ENCODE measurements at regions not wholly inside any gene's neighbourhood (a gene's known extent, or its start where the extent isn't known, plus 50 kb on each side); places are given as distances from the start of the nearest gene placed in this dataset.

GRCh38 chr22:47609653-47610052 lies 847.2 kb downstream of the TBC1D22A start:
- DNase-seq (ENCODE audit: low spot score), result no peak

GRCh38 chr22:47608421-47608820 lies 846.0 kb downstream of the TBC1D22A start:
- no peak for DNase-seq (ENCODE audit: low spot score)

GRCh38 chr22:47607486-47607885 lies 845.0 kb downstream of the TBC1D22A start:
- DNase-seq (ENCODE audit: low spot score), result no peak

GRCh38 chr22:47606426-47606825 lies 844.0 kb downstream of the TBC1D22A start:
- no peak for DNase-seq (ENCODE audit: low spot score)

GRCh38 chr22:47605886-47606285 lies 843.4 kb downstream of the TBC1D22A start:
- DNase-seq (ENCODE audit: low spot score), result no peak

- no peak for DNase-seq (ENCODE audit: low spot score)
Measured at GRCh38 chr22:47605441-47605840, 843.0 kb downstream of the TBC1D22A start.

GRCh38 chr22:47604563-47604962 lies 842.1 kb downstream of the TBC1D22A start:
- DNase-seq (ENCODE audit: low spot score), result no peak

- no peak for DNase-seq (ENCODE audit: low spot score)
Measured at GRCh38 chr22:47602732-47603131, 840.3 kb downstream of the TBC1D22A start.

GRCh38 chr22:47601666-47602065 lies 839.2 kb downstream of the TBC1D22A start:
- DNase-seq (ENCODE audit: low spot score), result no peak

GRCh38 chr22:47600791-47601625 lies 838.6 kb downstream of the TBC1D22A start:
- DNase-seq (ENCODE audit: low spot score), result no peak

- DNase-seq (ENCODE audit: low spot score), result no peak
Measured at GRCh38 chr22:47600281-47600680, 837.8 kb downstream of the TBC1D22A start.

- DNase-seq (ENCODE audit: low spot score), result no peak
Measured at GRCh38 chr22:47599753-47600152, 837.3 kb downstream of the TBC1D22A start.

GRCh38 chr22:47598864-47599263 lies 836.4 kb downstream of the TBC1D22A start:
- no peak for DNase-seq (ENCODE audit: low spot score)

GRCh38 chr22:47597041-47597440 lies 834.6 kb downstream of the TBC1D22A start:
- no peak for DNase-seq (ENCODE audit: low spot score)

- DNase-seq (ENCODE audit: low spot score), result no peak
Measured at GRCh38 chr22:47596176-47596690, 833.8 kb downstream of the TBC1D22A start.

- DNase-seq (ENCODE audit: low spot score), result no peak
Measured at GRCh38 chr22:47594836-47595521, 832.5 kb downstream of the TBC1D22A start.

GRCh38 chr22:47593911-47594311 lies 831.5 kb downstream of the TBC1D22A start:
- DNase-seq (ENCODE audit: low spot score), result no peak

- DNase-seq (ENCODE audit: low spot score), result no peak
Measured at GRCh38 chr22:47593291-47593690, 830.8 kb downstream of the TBC1D22A start.

- no peak for DNase-seq (ENCODE audit: low spot score)
Measured at GRCh38 chr22:47592791-47593190, 830.3 kb downstream of the TBC1D22A start.

- DNase-seq (ENCODE audit: low spot score), result no peak
Measured at GRCh38 chr22:47591709-47592108, 829.3 kb downstream of the TBC1D22A start.

GRCh38 chr22:47591016-47591415 lies 828.6 kb downstream of the TBC1D22A start:
- DNase-seq (ENCODE audit: low spot score), result no peak

- DNase-seq (ENCODE audit: low spot score), result no peak
Measured at GRCh38 chr22:47589271-47590250, 827.1 kb downstream of the TBC1D22A start.
